RWPE2 (cell line): ENCODE measurements at regions not wholly inside any gene's neighbourhood (a gene's known extent, or its start where the extent isn't known, plus 50 kb on each side); places are given as distances from the start of the nearest gene placed in this dataset.

Experiments used
- ATAC-seq: fragments of 200-7000 bp; cut with Tn5 transposase; 3 replicates; pipeline ENCODE4 v1.9.1; 2021; ENCODE audit warnings: low read depth
- DNase-seq: peaks from one replicate; pipeline ENCODE4 v3.0.0-alpha.2; 2020; ENCODE audit warnings: low spot score
- H3K27ac ChIP-seq: fragments of 450-650 bp; 2 replicates; pipeline ENCODE4 v1.5.1; 2017; ENCODE audit warnings: mild to moderate bottlenecking; ENCODE audit not compliant: poor library complexity, severe bottlenecking
- H3K27me3 ChIP-seq: fragments of 250-450 bp; sonication (Bioruptor Pico); 2 replicates; pipeline ENCODE4 v1.5.1; 2021; ENCODE audit warnings: mild to moderate bottlenecking, moderate library complexity; ENCODE audit not compliant: insufficient read depth, poor library complexity, severe bottlenecking
- H3K36me3 ChIP-seq: fragments of 250-450 bp; sonication (Bioruptor Pico); 2 replicates; pipeline ENCODE4 v1.5.1; 2020; ENCODE audit warnings: low read depth, mild to moderate bottlenecking, moderate library complexity
- H3K4me1 ChIP-seq: fragments of 250-450 bp; sonication (Bioruptor Pico); 2 replicates; pipeline ENCODE4 v1.5.1; 2021; ENCODE audit warnings: mild to moderate bottlenecking, moderate library complexity; ENCODE audit not compliant: insufficient read depth, poor library complexity, severe bottlenecking
- H3K4me3 ChIP-seq: fragments of 250-450 bp; sonication (Bioruptor Pico); 2 replicates; pipeline ENCODE4 v1.5.1; 2021; ENCODE audit warnings: mild to moderate bottlenecking, moderate library complexity; ENCODE audit not compliant: severe bottlenecking
- H3K9me3 ChIP-seq: fragments of 250-450 bp; sonication (Bioruptor Pico); 2 replicates; pipeline ENCODE4 v1.5.1; 2021; ENCODE audit warnings: mild to moderate bottlenecking, moderate library complexity; ENCODE audit not compliant: severe bottlenecking
- CTCF ChIP-seq: fragments of 450-650 bp; IDR thresholded peaks from one replicate; pipeline ENCODE4 v1.5.1; 2017; ENCODE audit warnings: mild to moderate bottlenecking, moderate library complexity; ENCODE audit not compliant: poor library complexity, severe bottlenecking

GRCh38 chr16:86929057-86929871 lies 350.9 kb downstream of the FOXL1 start:
- TF ChIP-seq CTCF, result no peak
- Histone ChIP-seq H3K4me1 (peaks cover 27% of the 10 kb centered on the region), H3K27me3 (no peaks in the 10 kb centered on the region), H3K9me3 (no peaks in the 10 kb centered on the region), H3K36me3 (no peaks in the 10 kb centered on the region), H3K4me3 (no peak overlapping the region), H3K27ac (peak overlapping the region; percentile 84)
- ATAC-seq (peak; percentile 68), DNase-seq (no peak)

- DNase-seq (no peak), ATAC-seq (no peak)
- peaks cover 21% of the 10 kb centered on the region for H3K4me1 ChIP-seq
- H3K27me3 ChIP-seq, result no peaks in the 10 kb centered on the region
- H3K4me3 ChIP-seq, result no peak overlapping the region
- no peaks in the 10 kb centered on the region for H3K9me3 ChIP-seq
- no peaks in the 10 kb centered on the region for H3K36me3 ChIP-seq
- peak overlapping the region; percentile 84 for H3K27ac ChIP-seq
- TF ChIP-seq CTCF, result no peak
Observed at GRCh38 chr16:86930001-86930400, 351.7 kb downstream of the FOXL1 start.

- DNase-seq (no peak), ATAC-seq (no peak)
- H3K27ac ChIP-seq, result peak overlapping the region; percentile 84
- no peak for TF ChIP-seq CTCF
- H3K4me1 ChIP-seq, result peaks cover 19% of the 10 kb centered on the region
- no peaks in the 10 kb centered on the region for H3K36me3 ChIP-seq
- H3K27me3 ChIP-seq, result no peaks in the 10 kb centered on the region
- H3K9me3 ChIP-seq, result no peaks in the 10 kb centered on the region
- no peak overlapping the region for H3K4me3 ChIP-seq
Observed at GRCh38 chr16:86930663-86931373, 352.5 kb downstream of the FOXL1 start.

GRCh38 chr16:86931410-86931941 lies 353.1 kb downstream of the FOXL1 start:
- TF ChIP-seq CTCF, result no peak
- DNase-seq (no peak), ATAC-seq (no peak)
- Histone ChIP-seq H3K27ac (peak overlapping the region; percentile 84), H3K36me3 (no peaks in the 10 kb centered on the region), H3K27me3 (no peaks in the 10 kb centered on the region), H3K4me3 (no peak overlapping the region), H3K9me3 (no peaks in the 10 kb centered on the region), H3K4me1 (peaks cover 19% of the 10 kb centered on the region)
